GM12878 (cell line): ENCODE measurements at regions not wholly inside any gene's neighbourhood (a gene's known extent, or its start where the extent isn't known, plus 50 kb on each side); places are given as distances from the start of the nearest gene placed in this dataset.

Experiments
- ATAC-seq: fragments of 200-7000 bp; cut with Tn5 transposase; 3 replicates; pipeline ENCODE4 v1.9.1; 2020; ENCODE audit warnings: mild to moderate bottlenecking, moderate library complexity
- BruUV-seq: library from RNA; stranded (reverse); fragments of 400-500 nt; replicated peaks from 2 replicates; lab custom pipeline; 2021; lab: Mats Ljungman, UMichigan
- CTCF ChIA-PET: fragments of 300-600 bp; sonication (Branson Sonifier 250); formaldehyde crosslinking; extraction: SDS; loops from one replicate; lab custom pipeline; 2021; ENCODE audit warnings: inconsistent platforms; lab: Yijun Ruan, JAX
- POLR2A ChIA-PET: fragments of 350-600 bp; formaldehyde crosslinking; extraction: SDS; loops from one replicate; lab custom pipeline; 2021; ENCODE audit warnings: inconsistent platforms; lab: Charles Lee
- RAD21 ChIA-PET: fragments of 300-600 bp; sonication (Branson Sonifier 250); formaldehyde crosslinking; loops from one replicate; lab custom pipeline; 2023; ENCODE audit warnings: antibody characterized with exemption; ENCODE audit not compliant: unreplicated experiment; lab: Charles Lee
- SMC1A ChIA-PET: fragments of 300-600 bp; sonication (Branson Sonifier 250); formaldehyde crosslinking; loops from one replicate; lab custom pipeline; 2023; ENCODE audit not compliant: unreplicated experiment, uncharacterized antibody; lab: Charles Lee
- DNase-seq: peaks from one replicate; pipeline ENCODE4 v3.0.0-alpha.2; 2011; ENCODE audit warnings: low read depth, low spot score
- FAIRE-seq: peaks from 3 replicates; lab custom pipeline; 2011; peaks lifted over from hg19 to GRCh38; lab: Jason Lieb, UNC
- H2AFZ ChIP-seq: 2 replicates; pipeline ENCODE4 v1.6.0; 2011; ENCODE audit warnings: low read depth, low read length, control low read depth; ENCODE audit not compliant: control insufficient read depth
- H3K27ac ChIP-seq: 2 replicates; pipeline ENCODE4 v1.5.1; 2011; ENCODE audit warnings: control low read depth; ENCODE audit not compliant: control insufficient read depth, insufficient read depth
- H3K27me3 ChIP-seq, 2 experiments: replicated peaks in 1 of 2; 2 replicates each; pipeline versions ENCODE4 v1.6.0 to v1.6.1; 2011; ENCODE audit warnings: low read length in 1 of 2; ENCODE audit not compliant: control insufficient read depth in 2 of 2, insufficient read depth in 2 of 2
- H3K36me3 ChIP-seq, 2 experiments: 2 replicates each; pipeline ENCODE4 v1.5.1; 2011; ENCODE audit warnings: low read length in 1 of 2; ENCODE audit not compliant: control insufficient read depth in 2 of 2, insufficient read depth in 2 of 2
- H3K4me1 ChIP-seq: 2 replicates; pipeline ENCODE4 v1.6.1; 2011; ENCODE audit warnings: mild to moderate bottlenecking, low read length, moderate library complexity, mixed read lengths; ENCODE audit not compliant: control insufficient read depth, insufficient read depth
- H3K4me2 ChIP-seq: 2 replicates; pipeline ENCODE4 v1.6.0; 2011; ENCODE audit warnings: control low read depth; ENCODE audit not compliant: control insufficient read depth, insufficient read depth
- H3K4me3 ChIP-seq: fragments of 200-600 bp; sonication (generic); 2 replicates; pipeline ENCODE4 v1.5.1; 2016
- H3K79me2 ChIP-seq: 2 replicates; pipeline ENCODE4 v1.6.0; 2011; ENCODE audit warnings: low read length; ENCODE audit not compliant: control insufficient read depth, insufficient read depth
- H3K9ac ChIP-seq: 2 replicates; pipeline ENCODE4 v1.8.0; 2011; ENCODE audit warnings: low read length, control low read depth, mixed read lengths; ENCODE audit not compliant: control insufficient read depth, insufficient read depth
- H3K9me3 ChIP-seq: replicated peaks from 3 replicates; pipeline ENCODE4 v1.5.1; 2011; ENCODE audit warnings: mild to moderate bottlenecking, low read length; ENCODE audit not compliant: control insufficient read depth, insufficient read depth
- H4K20me1 ChIP-seq: 2 replicates; pipeline ENCODE4 v1.6.0; 2011; ENCODE audit not compliant: control insufficient read depth, insufficient read depth
- ASH2L ChIP-seq: fragments of 300-600, 200-600 bp; sonication (generic); IDR thresholded peaks from 2 replicates; pipeline ENCODE4 v1.6.1; 2017; ENCODE audit warnings: low read depth, mild to moderate bottlenecking, borderline replicate concordance
- BACH1 ChIP-seq: fragments of 450-650 bp; IDR thresholded peaks from 2 replicates; pipeline ENCODE4 v1.6.1; 2017; ENCODE audit warnings: mild to moderate bottlenecking, borderline replicate concordance
- BHLHE40 ChIP-seq, 2 experiments: fragments of 450-650 bp in 1 of 2; IDR thresholded peaks; 2 replicates each; pipeline ENCODE4 v1.6.1; 2011 to 2017; ENCODE audit warnings: low read depth in 2 of 2, borderline replicate concordance in 1 of 2, improper control_type of control experiment in 1 of 2, low read length in 1 of 2, mild to moderate bottlenecking in 1 of 2
- BMI1 ChIP-seq: fragments of 450-650 bp; IDR thresholded peaks from 2 replicates; pipeline ENCODE4 v1.6.1; 2016; ENCODE audit warnings: mild to moderate bottlenecking, moderate library complexity, borderline replicate concordance
- BRCA1 ChIP-seq: IDR thresholded peaks from 2 replicates; pipeline ENCODE4 v1.6.1; 2011; ENCODE audit warnings: low read depth, low read length, improper control_type of control experiment
- CBX5 ChIP-seq: sonication (generic); IDR thresholded peaks from 2 replicates; pipeline ENCODE4 v1.6.1; 2016; ENCODE audit warnings: low read depth, moderate library complexity, mild to moderate bottlenecking, inconsistent platforms
- E2F8 ChIP-seq: fragments of 450-650 bp; IDR thresholded peaks from 2 replicates; pipeline ENCODE4 v1.6.1; 2018; ENCODE audit warnings: mild to moderate bottlenecking, low read depth, moderate library complexity; ENCODE audit not compliant: partially characterized antibody
- EGR1 ChIP-seq, 2 experiments: IDR thresholded peaks; 1 replicate in 1 of 2; 2 replicates in 1 of 2; pipeline ENCODE4 v1.6.1; 2011 to 2012; ENCODE audit warnings: low read depth in 2 of 2, low read length in 2 of 2, borderline replicate concordance in 1 of 2, mild to moderate bottlenecking in 1 of 2, moderate library complexity in 1 of 2
- ELK1 ChIP-seq: IDR thresholded peaks from 2 replicates; pipeline ENCODE4 v1.6.1; 2012; ENCODE audit warnings: low read depth, low read length, improper control_type of control experiment
- MEF2B ChIP-seq: fragments of 450-650 bp; IDR thresholded peaks from 2 replicates; pipeline ENCODE4 v1.6.1; 2018; ENCODE audit warnings: mild to moderate bottlenecking, moderate library complexity; ENCODE audit not compliant: partially characterized antibody, poor library complexity, severe bottlenecking
- NR2F1 ChIP-seq: fragments of 450-650 bp; conservative IDR thresholded peaks from 2 replicates; pipeline ENCODE4 v1.6.1; 2017; ENCODE audit warnings: mild to moderate bottlenecking
- RBBP5 ChIP-seq: fragments of 200-600 bp; sonication (generic); conservative IDR thresholded peaks from 2 replicates; pipeline ENCODE4 v1.6.1; 2016
- SIN3A ChIP-seq: IDR thresholded peaks from 2 replicates; pipeline ENCODE4 v1.6.1; 2012; ENCODE audit warnings: low read depth, low read length, improper control_type of control experiment
- SMC3 ChIP-seq: IDR thresholded peaks from 2 replicates; pipeline ENCODE4 v1.6.1; 2011; ENCODE audit warnings: low read length, improper control_type of control experiment, borderline replicate concordance
- TAF1 ChIP-seq: IDR thresholded peaks from 2 replicates; pipeline ENCODE4 v1.6.1; 2011; ENCODE audit warnings: mild to moderate bottlenecking, low read depth, low read length, borderline replicate concordance
- TCF7 ChIP-seq: IDR thresholded peaks from 2 replicates; pipeline ENCODE4 v1.6.1; 2014; ENCODE audit warnings: antibody characterized with exemption, borderline replicate concordance
- WRNIP1 ChIP-seq: IDR thresholded peaks from 2 replicates; pipeline ENCODE4 v1.6.1; 2011; ENCODE audit warnings: low read depth, low read length, improper control_type of control experiment, borderline replicate concordance
- ZNF217 ChIP-seq: fragments of 450-650 bp; IDR thresholded peaks from 2 replicates; pipeline ENCODE4 v1.6.1; 2017; ENCODE audit warnings: antibody characterized with exemption, mild to moderate bottlenecking
- ZZZ3 ChIP-seq: IDR thresholded peaks from 2 replicates; pipeline ENCODE4 v1.6.1; 2011; ENCODE audit warnings: low read depth; ENCODE audit not compliant: control insufficient read depth, insufficient read length
- in situ Hi-C: fragments of 300-500 bp; cut with MboI; formaldehyde crosslinking; loops from 9 replicates; pipeline ENCODE4 v1.14.3; 2018; ENCODE audit warnings: mixed read lengths
- intact Hi-C: fragments of 100-400 bp; cut with micrococcal nuclease; formaldehyde crosslinking; loops from one replicate; pipeline ENCODE4 v1.14.2; 2022; ENCODE audit not compliant: unreplicated experiment
- TF ChIP-seq, protein P1 (sequence below): fragments of 450-650 bp; conservative IDR thresholded peaks from 2 replicates; pipeline ENCODE4 v1.6.1; 2017; ENCODE audit warnings: mild to moderate bottlenecking, moderate library complexity

GRCh38 chr3:146308222-146308621, 57.3 kb upstream of the PLSCR4 start:
- FAIRE-seq (no peak), ATAC-seq (no peak), DNase-seq (no peak)
- Histone ChIP-seq H3K4me3 (no peak overlapping the region), H3K9ac (no peak overlapping the region), H3K9me3 (no peaks in the 10 kb centered on the region), H3K36me3 (no peaks in the 10 kb centered on the region), H3K4me2 (no peak overlapping the region), H2AFZ (no peak overlapping the region), H3K79me2 (no peaks in the 10 kb centered on the region), H4K20me1 (no peaks in the 10 kb centered on the region), H3K27ac (no peak overlapping the region), H3K4me1 (no peaks in the 10 kb centered on the region), H3K27me3 (no peaks in the 10 kb centered on the region)
- CTCF ChIA-PET, result no interaction called here
- intact Hi-C loops (no loop called here), in situ Hi-C loops (no loop called here)
- no TSS peak for BruUV-seq
- SMC1A ChIA-PET, result no interaction called here
- POLR2A ChIA-PET, result no interaction called here
- RAD21 ChIA-PET, result no interaction called here
- no peak for TF ChIP-seq EGR1 (IDR thresholded peaks at IDR 0.05; ENCODE audit: borderline replicate concordance in 1 of 2, low read depth in 2 of 2, low read length in 2 of 2)
- no peak for TF ChIP-seq NR2F1
- TF ChIP-seq ZNF217, result no peak
- TF ChIP-seq WRNIP1, result no peak
- no peak for TF ChIP-seq ELK1
- no peak for TF ChIP-seq BHLHE40 (IDR thresholded peaks at IDR 0.05; ENCODE audit: borderline replicate concordance in 1 of 2, low read depth in 2 of 2, low read length in 1 of 2)
- no peak for TF ChIP-seq ASH2L
- no peak for TF ChIP-seq TAF1
- TF ChIP-seq RBBP5, result no peak
- TF ChIP-seq SIN3A, result no peak
- TF ChIP-seq TCF7, result no peak
- TF ChIP-seq CBX5, result no peak
- no peak for TF ChIP-seq BMI1
- no peak for TF ChIP-seq SMC3
- TF ChIP-seq MEF2B, result no peak
- TF ChIP-seq BACH1, result no peak
- no peak for TF ChIP-seq E2F8
- TF ChIP-seq BRCA1, result no peak
- TF ChIP-seq ZZZ3, result no peak
- TF ChIP-seq, protein P1, sequence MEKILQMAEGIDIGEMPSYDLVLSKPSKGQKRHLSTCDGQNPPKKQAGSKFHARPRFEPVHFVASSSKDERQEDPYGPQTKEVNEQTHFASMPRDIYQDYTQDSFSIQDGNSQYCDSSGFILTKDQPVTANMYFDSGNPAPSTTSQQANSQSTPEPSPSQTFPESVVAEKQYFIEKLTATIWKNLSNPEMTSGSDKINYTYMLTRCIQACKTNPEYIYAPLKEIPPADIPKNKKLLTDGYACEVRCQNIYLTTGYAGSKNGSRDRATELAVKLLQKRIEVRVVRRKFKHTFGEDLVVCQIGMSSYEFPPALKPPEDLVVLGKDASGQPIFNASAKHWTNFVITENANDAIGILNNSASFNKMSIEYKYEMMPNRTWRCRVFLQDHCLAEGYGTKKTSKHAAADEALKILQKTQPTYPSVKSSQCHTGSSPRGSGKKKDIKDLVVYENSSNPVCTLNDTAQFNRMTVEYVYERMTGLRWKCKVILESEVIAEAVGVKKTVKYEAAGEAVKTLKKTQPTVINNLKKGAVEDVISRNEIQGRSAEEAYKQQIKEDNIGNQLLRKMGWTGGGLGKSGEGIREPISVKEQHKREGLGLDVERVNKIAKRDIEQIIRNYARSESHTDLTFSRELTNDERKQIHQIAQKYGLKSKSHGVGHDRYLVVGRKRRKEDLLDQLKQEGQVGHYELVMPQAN, result no peak
